Liver (tissue), 8 donors: ENCODE measurements at regions not wholly inside any gene's neighbourhood (a gene's known extent, or its start where the extent isn't known, plus 50 kb on each side); places are given as distances from the start of the nearest gene placed in this dataset.

Source experiments
- DNase-seq: peaks from one replicate; pipeline ENCODE4 v3.0.0-alpha.2; 2017; ENCODE audit warnings: low spot score
- H3K27ac ChIP-seq, 2 donors: one replicate each; pipeline ENCODE4 v1.7.0; 2013; ENCODE audit warnings: inconsistent platforms in 2 of 2, low read length in 2 of 2, control low read depth in 1 of 2, low read depth in 1 of 2, mild to moderate bottlenecking in 1 of 2
- H3K27me3 ChIP-seq, 4 donors: one replicate each; pipeline versions ENCODE4 v1.6.1 to v1.7.0; 2013; ENCODE audit warnings: low read length in 3 of 4, inconsistent platforms in 1 of 4, mild to moderate bottlenecking in 1 of 4, moderate library complexity in 1 of 4; ENCODE audit not compliant: control insufficient read depth in 4 of 4, insufficient read depth in 4 of 4
- H3K36me3 ChIP-seq, 4 donors: one replicate each; pipeline versions ENCODE4 v1.6.1 to v1.7.0; 2013; ENCODE audit warnings: low read length in 3 of 4, mild to moderate bottlenecking in 3 of 4, low read depth in 1 of 4, moderate library complexity in 1 of 4; ENCODE audit not compliant: control insufficient read depth in 4 of 4, insufficient read depth in 3 of 4
- H3K4me1 ChIP-seq, 4 donors: one replicate each; pipeline versions ENCODE4 v1.6.1 to v1.7.0; 2013; ENCODE audit warnings: low read length in 3 of 4, mild to moderate bottlenecking in 3 of 4, moderate library complexity in 1 of 4; ENCODE audit not compliant: control insufficient read depth in 4 of 4, insufficient read depth in 4 of 4
- H3K4me3 ChIP-seq, 3 donors: one replicate each; pipeline versions ENCODE4 v1.6.1 to v1.7.0; 2013; ENCODE audit warnings: low read length in 3 of 3, control low read depth in 1 of 3, low read depth in 1 of 3, mild to moderate bottlenecking in 1 of 3
- H3K9ac ChIP-seq, 2 donors: one replicate each; pipeline ENCODE4 v1.7.0; 2013; ENCODE audit warnings: low read length in 2 of 2, mild to moderate bottlenecking in 2 of 2, moderate library complexity in 2 of 2, control low read depth in 1 of 2, low read depth in 1 of 2
- H3K9me3 ChIP-seq, 4 donors: one replicate each; pipeline versions ENCODE4 v1.6.1 to v1.7.0; 2013; ENCODE audit warnings: low read length in 3 of 4; ENCODE audit not compliant: control insufficient read depth in 4 of 4
- EGR1 ChIP-seq, 2 donors: IDR thresholded peaks; 2 replicates each; pipeline ENCODE4 v1.6.1; 2016 to 2018; ENCODE audit warnings: antibody characterized with exemption in 2 of 2, low read depth in 2 of 2
- FOXA1 ChIP-seq: IDR thresholded peaks from 2 replicates; pipeline ENCODE4 v1.6.1; 2016; ENCODE audit warnings: antibody characterized with exemption
- FOXA2 ChIP-seq: IDR thresholded peaks from 2 replicates; pipeline ENCODE4 v1.6.1; 2016; ENCODE audit warnings: antibody characterized with exemption
- GABPA ChIP-seq, 2 donors: IDR thresholded peaks in 1 of 2; conservative IDR thresholded peaks in 1 of 2; 2 replicates each; pipeline ENCODE4 v1.6.1; 2016; ENCODE audit warnings: antibody characterized with exemption in 2 of 2, mild to moderate bottlenecking in 1 of 2, moderate library complexity in 1 of 2
- HNF4A ChIP-seq, 2 donors: conservative IDR thresholded peaks; 2 replicates each; pipeline ENCODE4 v1.6.1; 2016; ENCODE audit warnings: antibody characterized with exemption in 2 of 2, mild to moderate bottlenecking in 2 of 2
- JUND ChIP-seq, 2 donors: IDR thresholded peaks; 2 replicates each; pipeline ENCODE4 v1.6.1; 2016; ENCODE audit warnings: antibody characterized with exemption in 2 of 2
- NR2F2 ChIP-seq: IDR thresholded peaks from 2 replicates; pipeline ENCODE4 v1.6.1; 2016; ENCODE audit warnings: antibody characterized with exemption
- RAD21 ChIP-seq, 2 donors: IDR thresholded peaks; 2 replicates each; pipeline ENCODE4 v1.6.1; 2016; ENCODE audit warnings: antibody characterized with exemption in 2 of 2, mild to moderate bottlenecking in 2 of 2
- RXRA ChIP-seq, 2 donors: IDR thresholded peaks; 2 replicates each; pipeline ENCODE4 v1.6.1; 2017 to 2018; ENCODE audit warnings: antibody characterized with exemption in 2 of 2, mild to moderate bottlenecking in 1 of 2
- SP1 ChIP-seq: IDR thresholded peaks from 2 replicates; pipeline ENCODE4 v1.6.1; 2018; ENCODE audit warnings: antibody characterized with exemption, mild to moderate bottlenecking
- TAF1 ChIP-seq: conservative IDR thresholded peaks from 2 replicates; pipeline ENCODE4 v1.6.1; 2016; ENCODE audit warnings: antibody characterized with exemption, mild to moderate bottlenecking
- YY1 ChIP-seq: IDR thresholded peaks from 2 replicates; pipeline ENCODE4 v1.6.1; 2016; ENCODE audit warnings: antibody characterized with exemption, mild to moderate bottlenecking
- WGBS: extraction: QIAGEN DNeasy Blood & Tissue Kit; methylation state at CpG from one replicate; pipeline ENCODE4 v1.1.7; 2013; 5-methylcytosine and 5-hydroxymethylcytosine counted together
- TF ChIP-seq, protein P1 (sequence below): IDR thresholded peaks from 2 replicates; pipeline ENCODE4 v1.6.1; 2016; ENCODE audit warnings: antibody characterized with exemption
- TF ChIP-seq, protein P2 (sequence below): fragments of 150-350 bp; IDR thresholded peaks from 2 replicates; pipeline ENCODE4 v1.5.1; 2017; ENCODE audit warnings: improper control_type of control experiment, low read depth, low read length; ENCODE audit not compliant: missing input control
- TF ChIP-seq, protein P3 (sequence below): IDR thresholded peaks from 2 replicates; pipeline ENCODE4 v1.6.1; 2016; ENCODE audit warnings: antibody characterized with exemption
- TF ChIP-seq, protein P4 (sequence below): IDR thresholded peaks from 2 replicates; pipeline ENCODE4 v1.6.1; 2016; ENCODE audit warnings: antibody characterized with exemption, mild to moderate bottlenecking
- donor health status: healthy.
- donor health status: healthy.
- donor health status: healthy.
- donor health status: healthy.
- donor health status: healthy.

DNA sequence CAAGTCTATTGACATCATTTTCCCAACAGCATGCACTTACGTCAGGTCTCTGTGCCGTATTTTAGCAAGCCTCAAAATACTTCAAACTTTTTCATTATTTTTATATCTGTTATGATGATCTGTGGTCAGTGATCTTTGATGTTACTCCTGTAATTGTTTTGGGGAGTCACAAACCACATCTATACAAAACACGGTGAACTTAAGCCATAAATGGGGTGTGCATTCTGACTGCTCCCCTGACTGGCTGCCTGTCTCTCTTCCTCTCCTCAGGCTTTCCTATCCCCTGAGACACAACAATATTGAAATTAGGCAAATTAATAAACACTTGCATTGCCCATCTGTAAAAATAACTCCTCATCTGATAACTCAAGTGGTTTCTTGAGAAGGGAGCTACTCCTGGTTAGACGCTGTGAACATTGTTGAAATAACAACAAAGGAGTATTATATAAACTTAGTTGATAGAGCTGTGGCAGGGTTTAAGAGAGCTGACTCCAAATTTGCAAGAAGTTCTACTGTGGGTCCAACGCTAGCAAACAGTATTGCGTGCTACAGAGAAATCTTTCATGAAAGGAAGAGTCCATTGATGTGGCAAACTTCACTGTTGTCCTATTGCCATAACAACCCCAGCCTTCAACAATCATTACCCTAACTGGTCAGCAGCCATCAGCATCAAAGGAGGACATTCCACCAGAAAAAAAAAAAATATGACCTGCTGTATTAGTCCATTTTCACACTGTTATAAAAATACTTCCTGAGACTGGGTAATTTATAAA is 105.8 kb upstream of the DSCAM start:
- Histone ChIP-seq H3K4me3 (no peak overlapping the region), H3K27ac (no peak overlapping the region), H3K9me3 (no peaks in the 10 kb centered on the region), H3K4me1 (no peaks in the 10 kb centered on the region), H3K9ac (no peak overlapping the region), H3K36me3 (no peaks in the 10 kb centered on the region), H3K27me3 (no peaks in the 10 kb centered on the region)
- 85% methylated on average over 6 of the region's 6 CpGs for WGBS
- no peak for DNase-seq
- TF ChIP-seq RXRA (IDR thresholded peaks at IDR 0.05) (no peak), YY1 (no peak), NR2F2 (no peak), RAD21 (IDR thresholded peaks at IDR 0.05) (no peak), FOXA2 (no peak), EGR1 (IDR thresholded peaks at IDR 0.05; ENCODE audit: low read depth in 2 of 2) (no peak), SP1 (no peak), JUND (IDR thresholded peaks at IDR 0.05) (no peak), GABPA (IDR thresholded peaks at IDR 0.05 in 1 of 2, conservative IDR thresholded peaks at IDR 0.05 in 1 of 2) (no peak), HNF4A (conservative IDR thresholded peaks at IDR 0.05) (no peak), FOXA1 (no peak), TAF1 (no peak)
- TF ChIP-seq, protein P1, sequence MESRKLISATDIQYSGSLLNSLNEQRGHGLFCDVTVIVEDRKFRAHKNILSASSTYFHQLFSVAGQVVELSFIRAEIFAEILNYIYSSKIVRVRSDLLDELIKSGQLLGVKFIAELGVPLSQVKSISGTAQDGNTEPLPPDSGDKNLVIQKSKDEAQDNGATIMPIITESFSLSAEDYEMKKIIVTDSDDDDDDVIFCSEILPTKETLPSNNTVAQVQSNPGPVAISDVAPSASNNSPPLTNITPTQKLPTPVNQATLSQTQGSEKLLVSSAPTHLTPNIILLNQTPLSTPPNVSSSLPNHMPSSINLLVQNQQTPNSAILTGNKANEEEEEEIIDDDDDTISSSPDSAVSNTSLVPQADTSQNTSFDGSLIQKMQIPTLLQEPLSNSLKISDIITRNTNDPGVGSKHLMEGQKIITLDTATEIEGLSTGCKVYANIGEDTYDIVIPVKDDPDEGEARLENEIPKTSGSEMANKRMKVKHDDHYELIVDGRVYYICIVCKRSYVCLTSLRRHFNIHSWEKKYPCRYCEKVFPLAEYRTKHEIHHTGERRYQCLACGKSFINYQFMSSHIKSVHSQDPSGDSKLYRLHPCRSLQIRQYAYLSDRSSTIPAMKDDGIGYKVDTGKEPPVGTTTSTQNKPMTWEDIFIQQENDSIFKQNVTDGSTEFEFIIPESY, result no peak
- TF ChIP-seq, protein P2, sequence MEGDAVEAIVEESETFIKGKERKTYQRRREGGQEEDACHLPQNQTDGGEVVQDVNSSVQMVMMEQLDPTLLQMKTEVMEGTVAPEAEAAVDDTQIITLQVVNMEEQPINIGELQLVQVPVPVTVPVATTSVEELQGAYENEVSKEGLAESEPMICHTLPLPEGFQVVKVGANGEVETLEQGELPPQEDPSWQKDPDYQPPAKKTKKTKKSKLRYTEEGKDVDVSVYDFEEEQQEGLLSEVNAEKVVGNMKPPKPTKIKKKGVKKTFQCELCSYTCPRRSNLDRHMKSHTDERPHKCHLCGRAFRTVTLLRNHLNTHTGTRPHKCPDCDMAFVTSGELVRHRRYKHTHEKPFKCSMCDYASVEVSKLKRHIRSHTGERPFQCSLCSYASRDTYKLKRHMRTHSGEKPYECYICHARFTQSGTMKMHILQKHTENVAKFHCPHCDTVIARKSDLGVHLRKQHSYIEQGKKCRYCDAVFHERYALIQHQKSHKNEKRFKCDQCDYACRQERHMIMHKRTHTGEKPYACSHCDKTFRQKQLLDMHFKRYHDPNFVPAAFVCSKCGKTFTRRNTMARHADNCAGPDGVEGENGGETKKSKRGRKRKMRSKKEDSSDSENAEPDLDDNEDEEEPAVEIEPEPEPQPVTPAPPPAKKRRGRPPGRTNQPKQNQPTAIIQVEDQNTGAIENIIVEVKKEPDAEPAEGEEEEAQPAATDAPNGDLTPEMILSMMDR, result no peak
- TF ChIP-seq, protein P3, sequence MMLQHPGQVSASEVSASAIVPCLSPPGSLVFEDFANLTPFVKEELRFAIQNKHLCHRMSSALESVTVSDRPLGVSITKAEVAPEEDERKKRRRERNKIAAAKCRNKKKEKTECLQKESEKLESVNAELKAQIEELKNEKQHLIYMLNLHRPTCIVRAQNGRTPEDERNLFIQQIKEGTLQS, result no peak
- TF ChIP-seq, protein P4, sequence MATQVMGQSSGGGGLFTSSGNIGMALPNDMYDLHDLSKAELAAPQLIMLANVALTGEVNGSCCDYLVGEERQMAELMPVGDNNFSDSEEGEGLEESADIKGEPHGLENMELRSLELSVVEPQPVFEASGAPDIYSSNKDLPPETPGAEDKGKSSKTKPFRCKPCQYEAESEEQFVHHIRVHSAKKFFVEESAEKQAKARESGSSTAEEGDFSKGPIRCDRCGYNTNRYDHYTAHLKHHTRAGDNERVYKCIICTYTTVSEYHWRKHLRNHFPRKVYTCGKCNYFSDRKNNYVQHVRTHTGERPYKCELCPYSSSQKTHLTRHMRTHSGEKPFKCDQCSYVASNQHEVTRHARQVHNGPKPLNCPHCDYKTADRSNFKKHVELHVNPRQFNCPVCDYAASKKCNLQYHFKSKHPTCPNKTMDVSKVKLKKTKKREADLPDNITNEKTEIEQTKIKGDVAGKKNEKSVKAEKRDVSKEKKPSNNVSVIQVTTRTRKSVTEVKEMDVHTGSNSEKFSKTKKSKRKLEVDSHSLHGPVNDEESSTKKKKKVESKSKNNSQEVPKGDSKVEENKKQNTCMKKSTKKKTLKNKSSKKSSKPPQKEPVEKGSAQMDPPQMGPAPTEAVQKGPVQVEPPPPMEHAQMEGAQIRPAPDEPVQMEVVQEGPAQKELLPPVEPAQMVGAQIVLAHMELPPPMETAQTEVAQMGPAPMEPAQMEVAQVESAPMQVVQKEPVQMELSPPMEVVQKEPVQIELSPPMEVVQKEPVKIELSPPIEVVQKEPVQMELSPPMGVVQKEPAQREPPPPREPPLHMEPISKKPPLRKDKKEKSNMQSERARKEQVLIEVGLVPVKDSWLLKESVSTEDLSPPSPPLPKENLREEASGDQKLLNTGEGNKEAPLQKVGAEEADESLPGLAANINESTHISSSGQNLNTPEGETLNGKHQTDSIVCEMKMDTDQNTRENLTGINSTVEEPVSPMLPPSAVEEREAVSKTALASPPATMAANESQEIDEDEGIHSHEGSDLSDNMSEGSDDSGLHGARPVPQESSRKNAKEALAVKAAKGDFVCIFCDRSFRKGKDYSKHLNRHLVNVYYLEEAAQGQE, result no peak
